Uterus (tissue), 3 donors: ENCODE measurements at regions not wholly inside any gene's neighbourhood (a gene's known extent, or its start where the extent isn't known, plus 50 kb on each side); places are given as distances from the start of the nearest gene placed in this dataset.

Source experiments
- DNase-seq, 2 donors: peaks; one replicate each; pipeline ENCODE4 v3.0.0-alpha.2; 2019 to 2020
- H3K27ac ChIP-seq, 2 donors: fragments of 200-600 bp; sonication (generic); 1 replicate in 1 of 2; 2 replicates in 1 of 2; pipeline ENCODE4 v1.5.1; 2016 to 2018
- H3K27me3 ChIP-seq, 2 donors: fragments of 200-600 bp; sonication (generic); one replicate each; pipeline ENCODE4 v1.5.1; 2018 to 2019; ENCODE audit warnings: control low read depth in 1 of 2
- H3K36me3 ChIP-seq, 2 donors: fragments of 200-600 bp; sonication (generic); one replicate each; pipeline ENCODE4 v1.5.1; 2019; ENCODE audit warnings: control low read depth in 1 of 2
- H3K4me1 ChIP-seq, 2 donors: fragments of 200-600 bp; sonication (generic); one replicate each; pipeline ENCODE4 v1.5.1; 2018 to 2019; ENCODE audit warnings: control low read depth in 1 of 2
- H3K4me3 ChIP-seq, 2 donors: fragments of 200-600 bp; sonication (generic); 1 replicate in 1 of 2; 2 replicates in 1 of 2; pipeline ENCODE4 v1.5.1; 2018 to 2019; ENCODE audit warnings: mild to moderate bottlenecking in 1 of 2
- H3K9me3 ChIP-seq, 2 donors: fragments of 200-600 bp; sonication (generic); one replicate each; pipeline ENCODE4 v1.5.1; 2019; ENCODE audit warnings: control low read depth in 1 of 2
- CTCF ChIP-seq, 4 experiments: fragments of 200-600 bp in 2 of 4; fragments of 450-650 bp in 2 of 4; sonication (generic) in 2 of 4; IDR thresholded peaks; one replicate each; pipeline ENCODE4 v1.5.1; 2016 to 2019; ENCODE audit warnings: antibody characterized with exemption in 4 of 4, mild to moderate bottlenecking in 2 of 4, moderate library complexity in 1 of 4
- POLR2A ChIP-seq, 2 donors: fragments of 450-650 bp; IDR thresholded peaks; one replicate each; pipeline ENCODE4 v1.6.1; 2016; ENCODE audit warnings: antibody characterized with exemption in 2 of 2, mild to moderate bottlenecking in 1 of 2, moderate library complexity in 1 of 2
- intact Hi-C: fragments of 100-400 bp; cut with DNase I; formaldehyde crosslinking; loops from one replicate; pipeline ENCODE4 v1.15.1; 2023; ENCODE audit warnings: low total_unique reads
- donor health status: DM: yes; HTN: yes; CAD: no.

- no peaks in the 10 kb centered on the region for H3K9me3 ChIP-seq
- no peak overlapping the region for H3K27ac ChIP-seq
- no peak for TF ChIP-seq POLR2A (IDR thresholded peaks at IDR 0.05)
- no peak for TF ChIP-seq CTCF (IDR thresholded peaks at IDR 0.05)
- intact Hi-C loops: no loop called here
- no peak overlapping the region for H3K4me3 ChIP-seq
- no peaks in the 10 kb centered on the region for H3K36me3 ChIP-seq
- no peaks in the 10 kb centered on the region for H3K27me3 ChIP-seq
- no peak for DNase-seq
- H3K4me1 ChIP-seq: no peaks in the 10 kb centered on the region
These were observed 689.4 kb downstream of the BRD1 start for GRCh38 chr22:49138250-49138790.

GRCh38 chr22:49137206-49137840 is 690.4 kb downstream of the BRD1 start:
- no peaks in the 10 kb centered on the region for H3K4me1 ChIP-seq
- DNase-seq: no peak
- intact Hi-C loops: no loop called here
- no peak overlapping the region for H3K4me3 ChIP-seq
- no peaks in the 10 kb centered on the region for H3K36me3 ChIP-seq
- no peak for TF ChIP-seq CTCF (IDR thresholded peaks at IDR 0.05)
- TF ChIP-seq POLR2A (IDR thresholded peaks at IDR 0.05): no peak
- H3K27ac ChIP-seq: no peak overlapping the region
- H3K27me3 ChIP-seq: no peaks in the 10 kb centered on the region
- H3K9me3 ChIP-seq: no peaks in the 10 kb centered on the region

GRCh38 chr22:49136816-49137180 is 690.9 kb downstream of the BRD1 start:
- no peaks in the 10 kb centered on the region for H3K36me3 ChIP-seq
- TF ChIP-seq POLR2A (IDR thresholded peaks at IDR 0.05) (no peak), CTCF (IDR thresholded peaks at IDR 0.05) (no peak)
- no peak overlapping the region for H3K4me3 ChIP-seq
- intact Hi-C loops: no loop called here
- no peak overlapping the region for H3K27ac ChIP-seq
- H3K9me3 ChIP-seq: no peaks in the 10 kb centered on the region
- DNase-seq: no peak
- no peaks in the 10 kb centered on the region for H3K4me1 ChIP-seq
- H3K27me3 ChIP-seq: no peaks in the 10 kb centered on the region

- TF ChIP-seq POLR2A (IDR thresholded peaks at IDR 0.05) (no peak), CTCF (IDR thresholded peaks at IDR 0.05) (no peak)
- Histone ChIP-seq H3K27me3 (no peaks in the 10 kb centered on the region), H3K9me3 (no peaks in the 10 kb centered on the region), H3K4me3 (no peak overlapping the region), H3K4me1 (no peaks in the 10 kb centered on the region), H3K27ac (no peak overlapping the region), H3K36me3 (no peaks in the 10 kb centered on the region)
- intact Hi-C loops: no loop called here
- no peak for DNase-seq
These were observed 691.4 kb downstream of the BRD1 start for GRCh38 chr22:49136041-49136815.

- TF ChIP-seq CTCF (IDR thresholded peaks at IDR 0.05) (no peak), POLR2A (IDR thresholded peaks at IDR 0.05) (no peak)
- Histone ChIP-seq H3K9me3 (no peaks in the 10 kb centered on the region), H3K27ac (no peak overlapping the region), H3K4me3 (no peak overlapping the region), H3K27me3 (no peaks in the 10 kb centered on the region), H3K36me3 (no peaks in the 10 kb centered on the region), H3K4me1 (no peaks in the 10 kb centered on the region)
- intact Hi-C loops: no loop called here
- no peak for DNase-seq
These were observed 693.6 kb downstream of the BRD1 start for GRCh38 chr22:49134076-49134475.
